ENCODE measurements at regions not wholly inside any gene's neighbourhood (a gene's known extent, or its start where the extent isn't known, plus 50 kb on each side); places are given as distances from the start of the nearest gene placed in this dataset.

DNA sequence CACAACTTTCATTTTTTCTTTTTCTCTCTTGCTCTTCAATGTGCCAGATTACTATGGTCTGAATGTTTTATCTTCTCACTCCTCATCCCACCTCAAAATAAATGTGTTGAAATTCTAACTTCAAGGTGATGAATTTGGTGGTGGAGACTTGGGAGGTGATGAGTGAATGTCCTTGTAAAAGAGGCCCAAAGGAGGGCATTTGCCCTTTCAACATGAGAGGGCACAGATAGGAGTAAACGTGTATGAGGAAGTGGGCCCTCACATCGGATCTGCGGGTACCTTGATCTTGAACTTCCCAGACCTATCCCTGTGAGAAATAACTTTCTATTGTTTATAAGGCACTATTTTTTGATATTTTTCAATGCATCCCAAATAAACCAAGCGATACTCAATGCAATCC, 412.3 kb upstream of the ADGRL2 start:
- TF ChIP-seq POLR2AphosphoS5 (IDR thresholded peaks at IDR 0.05), result no peak
- TF ChIP-seq CTCF (IDR thresholded peaks at IDR 0.05), result no peak
- TF ChIP-seq POLR2A (IDR thresholded peaks at IDR 0.05), result no peak

Measured in sigmoid colon (tissue), 4 donors.